ENCODE measurements at regions not wholly inside any gene's neighbourhood (a gene's known extent, or its start where the extent isn't known, plus 50 kb on each side); places are given as distances from the start of the nearest gene placed in this dataset.
"Not testable (repeated sequence)": the region's sequence is repeated elsewhere in the genome, so short reads cannot be mapped to it uniquely, and the experiment has no call there.

- no peak for TF ChIP-seq SPI1 (IDR thresholded peaks at IDR 0.05; ENCODE audit: borderline replicate concordance, low read depth)
- TF ChIP-seq, protein P1, sequence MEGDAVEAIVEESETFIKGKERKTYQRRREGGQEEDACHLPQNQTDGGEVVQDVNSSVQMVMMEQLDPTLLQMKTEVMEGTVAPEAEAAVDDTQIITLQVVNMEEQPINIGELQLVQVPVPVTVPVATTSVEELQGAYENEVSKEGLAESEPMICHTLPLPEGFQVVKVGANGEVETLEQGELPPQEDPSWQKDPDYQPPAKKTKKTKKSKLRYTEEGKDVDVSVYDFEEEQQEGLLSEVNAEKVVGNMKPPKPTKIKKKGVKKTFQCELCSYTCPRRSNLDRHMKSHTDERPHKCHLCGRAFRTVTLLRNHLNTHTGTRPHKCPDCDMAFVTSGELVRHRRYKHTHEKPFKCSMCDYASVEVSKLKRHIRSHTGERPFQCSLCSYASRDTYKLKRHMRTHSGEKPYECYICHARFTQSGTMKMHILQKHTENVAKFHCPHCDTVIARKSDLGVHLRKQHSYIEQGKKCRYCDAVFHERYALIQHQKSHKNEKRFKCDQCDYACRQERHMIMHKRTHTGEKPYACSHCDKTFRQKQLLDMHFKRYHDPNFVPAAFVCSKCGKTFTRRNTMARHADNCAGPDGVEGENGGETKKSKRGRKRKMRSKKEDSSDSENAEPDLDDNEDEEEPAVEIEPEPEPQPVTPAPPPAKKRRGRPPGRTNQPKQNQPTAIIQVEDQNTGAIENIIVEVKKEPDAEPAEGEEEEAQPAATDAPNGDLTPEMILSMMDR (IDR thresholded peaks at IDR 0.05; ENCODE audit: insufficient read depth, low read length), result no peak
- TF ChIP-seq GABPA (IDR thresholded peaks at IDR 0.05; ENCODE audit: low read depth), result no peak
- TF ChIP-seq REST (IDR thresholded peaks at IDR 0.05; ENCODE audit: insufficient replicate concordance, low read depth), result no peak
- no peak for TF ChIP-seq POLR2AphosphoS5 (IDR thresholded peaks at IDR 0.05; ENCODE audit: low read depth)
- DNase-seq (ENCODE audit: low read depth in 1 of 2, low spot score in 1 of 2), result no peak
- no peak overlapping the region for H3K27ac ChIP-seq (replicated peaks)
- H3K4me3 ChIP-seq (replicated peaks; ENCODE audit: insufficient read depth, low read length), result no peak overlapping the region
- H3K27me3 ChIP-seq (ENCODE audit: insufficient read depth, poor library complexity, severe bottlenecking), result no peaks in the 10 kb centered on the region
Measured at GRCh38 chr6:112413780-112414179, 66.7 kb downstream of the RFPL4B start.

DNA sequence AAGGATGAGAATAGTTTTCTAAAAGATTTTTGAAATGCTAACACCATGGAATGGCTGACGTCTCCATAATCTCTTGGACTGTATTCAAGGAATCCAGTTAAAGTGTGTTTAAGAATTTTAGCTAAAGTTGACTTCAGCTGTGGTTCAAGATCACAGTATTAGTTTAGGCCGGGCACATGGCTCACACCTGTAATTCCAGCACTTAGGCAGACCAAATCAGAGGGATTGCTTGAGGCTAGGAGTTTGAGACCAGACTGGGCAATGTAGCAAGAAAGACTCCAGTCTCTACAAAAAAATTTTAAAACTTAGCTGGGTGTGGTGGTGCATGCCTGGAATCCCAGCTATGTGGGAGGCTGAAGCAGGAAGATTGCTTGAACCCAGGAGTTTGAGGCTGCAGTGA, 68.2 kb downstream of the RFPL4B start:
- no peak overlapping the region for H3K4me3 ChIP-seq (replicated peaks; ENCODE audit: insufficient read depth, low read length)
- no peaks in the 10 kb centered on the region for H3K27me3 ChIP-seq (ENCODE audit: insufficient read depth, poor library complexity, severe bottlenecking)
- H3K27ac ChIP-seq (replicated peaks), result no peak overlapping the region
- TF ChIP-seq, protein P1 (IDR thresholded peaks at IDR 0.05; ENCODE audit: insufficient read depth, low read length), result no peak
- TF ChIP-seq POLR2AphosphoS5 (IDR thresholded peaks at IDR 0.05; ENCODE audit: low read depth), result no peak
- TF ChIP-seq REST (IDR thresholded peaks at IDR 0.05; ENCODE audit: insufficient replicate concordance, low read depth), result no peak
- TF ChIP-seq SPI1 (IDR thresholded peaks at IDR 0.05; ENCODE audit: borderline replicate concordance, low read depth), result no peak
- no peak for TF ChIP-seq GABPA (IDR thresholded peaks at IDR 0.05; ENCODE audit: low read depth)
- DNase-seq (ENCODE audit: low read depth in 1 of 2, low spot score in 1 of 2), result no peak

DNA sequence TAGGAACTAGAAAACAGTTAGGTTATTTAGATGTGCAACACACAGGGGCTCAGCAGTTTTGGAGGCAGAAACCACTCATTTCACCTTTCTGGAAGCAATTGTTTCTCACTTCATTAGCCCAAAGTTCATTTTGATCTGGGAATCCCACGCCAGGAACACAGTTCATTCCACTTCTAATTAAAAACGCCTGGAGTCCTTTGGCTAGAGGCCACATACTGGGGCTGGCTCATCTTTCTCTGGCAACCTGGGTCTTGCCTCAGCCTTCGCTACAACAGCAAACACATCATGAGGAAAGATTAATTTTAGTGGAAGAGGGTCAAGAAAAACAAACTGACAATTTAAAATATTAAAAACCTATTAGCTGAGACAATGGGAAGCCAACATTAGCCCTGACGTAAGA, 69.7 kb downstream of the RFPL4B start:
- DNase-seq (ENCODE audit: low read depth in 1 of 2, low spot score in 1 of 2), result no peak
- H3K27me3 ChIP-seq (ENCODE audit: insufficient read depth, poor library complexity, severe bottlenecking), result no peaks in the 10 kb centered on the region
- H3K4me3 ChIP-seq (replicated peaks; ENCODE audit: insufficient read depth, low read length), result no peak overlapping the region
- TF ChIP-seq POLR2AphosphoS5 (IDR thresholded peaks at IDR 0.05; ENCODE audit: low read depth) (no peak), REST (IDR thresholded peaks at IDR 0.05; ENCODE audit: insufficient replicate concordance, low read depth) (no peak)
- no peak overlapping the region for H3K27ac ChIP-seq (replicated peaks)

GRCh38 chr6:112427011-112427410, 79.9 kb downstream of the RFPL4B start:
- not testable (repeated sequence) for H3K27me3 ChIP-seq (ENCODE audit: insufficient read depth, poor library complexity, severe bottlenecking); H3K4me3 ChIP-seq (replicated peaks; ENCODE audit: insufficient read depth, low read length); DNase-seq (ENCODE audit: low read depth in 1 of 2, low spot score in 1 of 2); H3K27ac ChIP-seq (replicated peaks)
